Fibroblast of lung (primary cell): ENCODE measurements at regions not wholly inside any gene's neighbourhood (a gene's known extent, or its start where the extent isn't known, plus 50 kb on each side); places are given as distances from the start of the nearest gene placed in this dataset.
A peak's percentile ranks its signal among the peaks of the same experiment; 100 is the strongest.

Experiments
- DNase-seq, 2 donors: peaks; one replicate each; pipeline versions ENCODE4 v3.0.0 to v3.0.0-alpha.2; 2010; ENCODE audit warnings: low read depth in 2 of 2
- H2AFZ ChIP-seq: 2 replicates; pipeline ENCODE4 v1.5.1; 2012; ENCODE audit warnings: low read length, control low read depth, inconsistent platforms
- H3K27ac ChIP-seq: 2 replicates; pipeline ENCODE4 v1.5.1; 2011; ENCODE audit warnings: low read length, control low read depth; ENCODE audit not compliant: insufficient read depth
- H3K27me3 ChIP-seq: 2 replicates; pipeline ENCODE4 v1.5.1; 2011; ENCODE audit warnings: mild to moderate bottlenecking, low read length; ENCODE audit not compliant: control insufficient read depth, insufficient read depth
- H3K36me3 ChIP-seq: 2 replicates; pipeline ENCODE4 v1.5.1; 2011; ENCODE audit warnings: low read length; ENCODE audit not compliant: control insufficient read depth, insufficient read depth
- H3K4me1 ChIP-seq: 2 replicates; pipeline ENCODE4 v1.5.1; 2011; ENCODE audit warnings: low read length; ENCODE audit not compliant: control insufficient read depth, insufficient read depth; ENCODE audit errors: extremely low read depth
- H3K4me2 ChIP-seq: 2 replicates; pipeline ENCODE4 v1.5.1; 2011; ENCODE audit warnings: low read length, control low read depth; ENCODE audit not compliant: insufficient read depth; ENCODE audit errors: extremely low read depth
- H3K4me3 ChIP-seq, 4 experiments: fragments of 200-600 bp in 1 of 4; sonication (generic) in 1 of 4; replicated peaks in 1 of 4; 2 replicates each; pipeline ENCODE4 v1.5.1; 2011 to 2016; ENCODE audit warnings: low read length in 4 of 4, low read depth in 3 of 4, mild to moderate bottlenecking in 3 of 4, control low read depth in 2 of 4, inconsistent platforms in 1 of 4, mixed read lengths in 1 of 4; ENCODE audit not compliant: insufficient read depth in 1 of 4; ENCODE audit errors: control extremely low read depth in 1 of 4
- H3K79me2 ChIP-seq: 2 replicates; pipeline ENCODE4 v1.5.1; 2012; ENCODE audit warnings: mild to moderate bottlenecking, low read length, inconsistent platforms; ENCODE audit not compliant: control insufficient read depth, insufficient read depth
- H3K9ac ChIP-seq: 2 replicates; pipeline ENCODE4 v1.5.1; 2011; ENCODE audit warnings: mild to moderate bottlenecking, low read length, control low read depth; ENCODE audit not compliant: insufficient read depth
- H3K9me3 ChIP-seq: 2 replicates; pipeline ENCODE4 v1.5.1; 2012; ENCODE audit warnings: low read depth, low read length; ENCODE audit not compliant: control insufficient read depth, insufficient read depth
- H4K20me1 ChIP-seq: 2 replicates; pipeline ENCODE4 v1.5.1; 2011; ENCODE audit warnings: low read length; ENCODE audit not compliant: control insufficient read depth, insufficient read depth; ENCODE audit errors: extremely low read depth
- CTCF ChIP-seq, 2 donors: IDR thresholded peaks in 1 of 2; conservative IDR thresholded peaks in 1 of 2; 1 replicate in 1 of 2; 2 replicates in 1 of 2; pipeline ENCODE4 v1.5.1; 2011 to 2012; ENCODE audit warnings: low read length in 2 of 2, control low read depth in 1 of 2, inconsistent platforms in 1 of 2, low read depth in 1 of 2, mild to moderate bottlenecking in 1 of 2
- EZH2 ChIP-seq: IDR thresholded peaks from 2 replicates; pipeline ENCODE4 v1.5.1; 2012; ENCODE audit warnings: low read length, control low read depth, mild to moderate bottlenecking; ENCODE audit errors: missing control alignments

- H4K20me1 ChIP-seq: no peaks in the 10 kb centered on the region
- no peaks in the 10 kb centered on the region for H3K79me2 ChIP-seq
- H3K9me3 ChIP-seq: no peaks in the 10 kb centered on the region
- H3K36me3 ChIP-seq: no peaks in the 10 kb centered on the region
- no peak overlapping the region for H3K27ac ChIP-seq
- TF ChIP-seq EZH2 (no peak), CTCF (conservative IDR thresholded peaks at IDR 0.05 in 1 of 2, IDR thresholded peaks at IDR 0.05 in 1 of 2; ENCODE audit: low read depth in 1 of 2, low read length in 2 of 2) (no peak)
- H2AFZ ChIP-seq: no peak overlapping the region
- H3K4me2 ChIP-seq: no peak overlapping the region
- no peaks in the 10 kb centered on the region for H3K27me3 ChIP-seq
- DNase-seq: peak; percentile 35 to 53
- no peak overlapping the region for H3K9ac ChIP-seq
- H3K4me3 ChIP-seq: no peak overlapping the region
- H3K4me1 ChIP-seq: no peaks in the 10 kb centered on the region
Observed at GRCh38 chr12:92226071-92226661, 80.5 kb upstream of the BTG1 start.

GRCh38 chr12:92224685-92225331, 79.2 kb upstream of the BTG1 start:
- H3K9ac ChIP-seq: no peak overlapping the region
- TF ChIP-seq CTCF (conservative IDR thresholded peaks at IDR 0.05 in 1 of 2, IDR thresholded peaks at IDR 0.05 in 1 of 2; ENCODE audit: low read depth in 1 of 2, low read length in 2 of 2) (no peak), EZH2 (no peak)
- H4K20me1 ChIP-seq: no peaks in the 10 kb centered on the region
- H2AFZ ChIP-seq: no peak overlapping the region
- H3K79me2 ChIP-seq: no peaks in the 10 kb centered on the region
- H3K4me3 ChIP-seq: no peak overlapping the region
- no peaks in the 10 kb centered on the region for H3K9me3 ChIP-seq
- no peaks in the 10 kb centered on the region for H3K36me3 ChIP-seq
- H3K27ac ChIP-seq: no peak overlapping the region
- H3K4me1 ChIP-seq: no peaks in the 10 kb centered on the region
- DNase-seq: peak; percentile 65 to 80
- H3K27me3 ChIP-seq: no peaks in the 10 kb centered on the region
- H3K4me2 ChIP-seq: no peak overlapping the region

- TF ChIP-seq EZH2: no peak
- no peak for TF ChIP-seq CTCF (conservative IDR thresholded peaks at IDR 0.05 in 1 of 2, IDR thresholded peaks at IDR 0.05 in 1 of 2; ENCODE audit: low read depth in 1 of 2, low read length in 2 of 2)
- Histone ChIP-seq H3K36me3 (no peaks in the 10 kb centered on the region), H2AFZ (no peak overlapping the region), H3K27ac (no peak overlapping the region), H3K79me2 (no peaks in the 10 kb centered on the region), H3K4me2 (no peak overlapping the region), H3K4me1 (no peaks in the 10 kb centered on the region), H3K9me3 (no peaks in the 10 kb centered on the region), H3K27me3 (no peaks in the 10 kb centered on the region), H4K20me1 (no peaks in the 10 kb centered on the region), H3K4me3 (no peak overlapping the region), H3K9ac (no peak overlapping the region)
- DNase-seq: no peak
Observed at GRCh38 chr12:92223481-92223880, 77.8 kb upstream of the BTG1 start.
